Fibroblast of lung (primary cell): ENCODE measurements at regions not wholly inside any gene's neighbourhood (a gene's known extent, or its start where the extent isn't known, plus 50 kb on each side); places are given as distances from the start of the nearest gene placed in this dataset.

Experiments used
- EZH2 ChIP-seq: IDR thresholded peaks from 2 replicates; pipeline ENCODE4 v1.5.1; 2012; ENCODE audit warnings: low read length, control low read depth, mild to moderate bottlenecking; ENCODE audit errors: missing control alignments
- TF ChIP-seq, protein P1 (sequence below), 2 donors: IDR thresholded peaks in 1 of 2; conservative IDR thresholded peaks in 1 of 2; 1 replicate in 1 of 2; 2 replicates in 1 of 2; pipeline ENCODE4 v1.5.1; 2011 to 2012; ENCODE audit warnings: low read length in 2 of 2, control low read depth in 1 of 2, inconsistent platforms in 1 of 2, low read depth in 1 of 2, mild to moderate bottlenecking in 1 of 2

DNA sequence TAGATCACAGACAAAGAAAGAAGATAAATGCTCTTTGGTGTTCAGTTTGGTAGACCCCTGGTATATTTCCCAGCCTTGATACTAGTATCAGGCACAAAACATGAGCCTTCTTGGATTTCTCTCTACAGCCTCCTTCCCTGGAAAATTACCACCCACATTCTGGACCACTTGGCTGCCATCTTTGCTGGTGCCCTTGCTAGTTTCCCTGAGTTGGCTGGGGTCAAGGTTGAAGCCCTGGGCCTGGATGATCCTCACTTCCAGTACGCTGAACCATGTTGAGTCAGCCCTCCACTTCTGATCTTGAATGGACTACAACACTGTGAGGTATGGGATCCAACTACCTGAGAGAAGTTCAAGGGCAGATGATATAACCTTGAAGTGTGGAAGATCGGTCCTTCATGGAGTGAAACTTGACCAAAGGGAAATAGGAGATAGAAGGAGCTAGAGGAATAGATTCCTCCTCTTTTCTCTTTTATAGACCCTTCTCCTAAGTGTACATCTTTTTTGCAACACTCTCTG is 501.4 kb downstream of the TMEM114 start:
- TF ChIP-seq, protein P1, sequence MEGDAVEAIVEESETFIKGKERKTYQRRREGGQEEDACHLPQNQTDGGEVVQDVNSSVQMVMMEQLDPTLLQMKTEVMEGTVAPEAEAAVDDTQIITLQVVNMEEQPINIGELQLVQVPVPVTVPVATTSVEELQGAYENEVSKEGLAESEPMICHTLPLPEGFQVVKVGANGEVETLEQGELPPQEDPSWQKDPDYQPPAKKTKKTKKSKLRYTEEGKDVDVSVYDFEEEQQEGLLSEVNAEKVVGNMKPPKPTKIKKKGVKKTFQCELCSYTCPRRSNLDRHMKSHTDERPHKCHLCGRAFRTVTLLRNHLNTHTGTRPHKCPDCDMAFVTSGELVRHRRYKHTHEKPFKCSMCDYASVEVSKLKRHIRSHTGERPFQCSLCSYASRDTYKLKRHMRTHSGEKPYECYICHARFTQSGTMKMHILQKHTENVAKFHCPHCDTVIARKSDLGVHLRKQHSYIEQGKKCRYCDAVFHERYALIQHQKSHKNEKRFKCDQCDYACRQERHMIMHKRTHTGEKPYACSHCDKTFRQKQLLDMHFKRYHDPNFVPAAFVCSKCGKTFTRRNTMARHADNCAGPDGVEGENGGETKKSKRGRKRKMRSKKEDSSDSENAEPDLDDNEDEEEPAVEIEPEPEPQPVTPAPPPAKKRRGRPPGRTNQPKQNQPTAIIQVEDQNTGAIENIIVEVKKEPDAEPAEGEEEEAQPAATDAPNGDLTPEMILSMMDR (conservative IDR thresholded peaks at IDR 0.05 in 1 of 2, IDR thresholded peaks at IDR 0.05 in 1 of 2; ENCODE audit: low read depth in 1 of 2, low read length in 2 of 2): no peak
- no peak for TF ChIP-seq EZH2
